ENCODE measurements at regions not wholly inside any gene's neighbourhood (a gene's known extent, or its start where the extent isn't known, plus 50 kb on each side); places are given as distances from the start of the nearest gene placed in this dataset.
"Not testable (repeated sequence)": the region's sequence is repeated elsewhere in the genome, so short reads cannot be mapped to it uniquely, and the experiment has no call there.

DNA sequence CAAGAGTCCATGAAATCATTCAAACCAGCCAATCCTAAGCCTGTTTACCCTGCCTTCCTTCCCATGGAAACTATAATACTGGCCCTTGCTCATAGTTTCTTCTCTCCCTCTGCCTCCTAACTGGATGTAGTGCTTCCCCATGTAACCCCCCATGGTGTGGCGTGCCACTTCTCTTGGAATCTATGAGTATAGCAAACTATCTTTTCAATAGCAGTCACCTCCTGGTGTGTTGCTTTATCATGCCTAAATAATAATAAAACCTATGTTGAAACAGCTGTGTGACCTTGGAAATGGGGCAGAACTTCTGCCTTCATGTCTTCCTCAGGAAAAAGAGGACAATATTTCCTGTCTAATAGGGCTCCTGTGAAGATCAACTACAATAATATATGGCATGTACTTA, 234.8 kb upstream of the EDNRA start:
- DNase-seq (ENCODE audit: low spot score) = no peak

GRCh38 chr4:147246528-147246927, 234.4 kb upstream of the EDNRA start:
- not testable (repeated sequence) for DNase-seq (ENCODE audit: low spot score)

DNA sequence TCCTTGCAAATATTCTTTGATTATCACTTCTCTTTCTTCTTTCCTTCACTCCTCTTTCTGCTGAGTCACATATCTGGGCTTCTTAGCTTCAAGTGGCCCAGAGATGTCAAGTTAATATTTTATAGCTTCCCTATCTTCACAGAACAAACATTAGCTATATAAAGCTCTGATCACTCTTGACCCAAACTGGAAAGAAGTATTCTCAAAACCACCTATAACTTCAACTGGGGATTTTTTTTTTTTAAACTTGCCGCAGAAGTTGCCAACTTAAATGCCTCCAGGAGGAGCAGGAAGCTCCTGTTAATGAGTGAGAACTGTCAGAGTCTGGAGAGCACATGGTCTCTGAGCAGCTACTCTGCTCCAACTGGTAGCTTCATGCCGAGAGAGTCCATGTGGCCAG, 233.3 kb upstream of the EDNRA start:
- DNase-seq (ENCODE audit: low spot score) = no peak

DNA sequence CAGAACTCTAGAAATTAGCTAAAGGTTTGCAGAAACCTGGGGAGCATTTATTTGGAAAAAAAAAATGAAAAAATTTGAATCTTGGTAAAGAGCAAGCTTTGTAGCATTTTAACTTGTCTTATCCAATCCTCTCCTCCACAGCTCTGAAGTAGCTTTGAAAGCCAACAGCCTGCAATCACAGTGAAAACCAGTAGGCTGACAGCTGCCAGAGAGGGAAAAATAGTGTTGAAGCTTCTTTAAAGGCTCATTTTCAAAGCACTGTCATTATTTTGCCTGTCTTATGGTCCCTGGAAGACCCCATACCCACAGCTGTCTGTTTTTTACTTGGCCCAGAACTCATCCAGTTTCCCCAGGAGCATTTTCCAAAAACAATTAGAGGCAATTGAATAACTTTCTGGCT, 230.8 kb upstream of the EDNRA start:
- DNase-seq (ENCODE audit: low spot score) = no peak

- DNase-seq (ENCODE audit: low spot score) = not testable (repeated sequence)
These were observed 225.6 kb upstream of the EDNRA start for GRCh38 chr4:147255268-147255667.

DNA sequence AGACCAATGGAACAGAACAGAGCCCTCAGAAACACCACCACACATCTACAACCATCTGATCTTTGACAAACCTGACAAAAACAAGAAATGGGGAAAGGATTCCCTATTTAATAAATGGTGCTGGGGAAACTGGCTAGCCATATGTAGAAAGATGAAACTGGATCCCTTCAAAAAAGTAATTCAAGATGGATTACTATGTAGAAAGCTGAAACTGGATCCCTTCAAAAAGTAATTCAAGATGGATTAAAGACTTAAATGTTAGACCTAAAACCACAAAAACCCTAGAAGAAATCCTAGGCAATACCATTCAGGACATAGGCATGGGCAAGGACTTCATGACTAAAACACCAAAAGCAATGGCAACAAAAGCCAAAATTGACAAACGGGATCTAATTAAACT, 221.6 kb upstream of the EDNRA start:
- not testable (repeated sequence) for DNase-seq (ENCODE audit: low spot score)

DNA sequence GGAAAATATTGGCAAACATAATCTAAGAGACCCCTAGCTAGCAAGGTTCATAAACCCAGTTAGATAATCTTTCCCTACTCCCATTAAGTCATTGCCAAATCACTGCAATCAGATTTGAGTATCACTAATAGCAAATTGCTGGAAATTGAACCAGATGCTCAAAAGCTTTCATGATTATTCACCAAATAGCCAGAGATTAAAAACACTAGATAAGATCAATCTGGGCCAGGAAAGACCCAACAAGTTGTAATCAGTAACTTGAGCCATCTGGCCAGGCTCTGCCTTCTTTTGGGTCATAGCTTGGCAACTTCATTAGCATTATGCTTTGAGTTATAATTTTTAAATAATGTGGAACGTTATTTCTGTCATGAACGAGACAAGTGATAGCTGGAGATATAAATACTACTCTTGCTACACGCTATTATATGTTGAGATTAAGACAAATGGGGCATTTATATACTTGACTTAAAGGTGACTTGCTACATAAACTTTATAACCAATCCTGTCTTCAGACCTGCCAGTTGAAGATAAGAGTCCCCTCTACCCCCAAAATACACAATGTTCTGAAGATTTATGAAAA, 196.6 kb upstream of the EDNRA start:
- no peak for DNase-seq (ENCODE audit: low spot score)

DNA sequence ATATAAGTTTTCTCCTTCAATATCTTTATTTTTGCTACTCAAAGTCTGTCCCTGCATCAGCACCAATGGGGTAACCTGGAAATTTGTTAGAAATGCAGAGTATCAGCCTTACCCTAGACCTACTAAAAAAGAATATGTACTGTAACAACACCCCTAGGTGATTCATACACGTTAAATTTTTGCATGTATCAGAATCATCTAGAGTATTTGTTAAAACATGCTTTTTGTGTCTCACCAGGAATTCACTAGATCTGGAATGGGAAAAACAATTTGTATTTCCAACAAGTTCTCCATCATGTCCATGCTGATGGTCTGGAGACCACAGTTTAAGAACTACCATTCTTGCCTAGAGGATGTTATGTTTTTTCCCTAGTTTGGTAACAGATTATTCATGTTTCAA, 196.0 kb upstream of the EDNRA start:
- no peak for DNase-seq (ENCODE audit: low spot score)

DNA sequence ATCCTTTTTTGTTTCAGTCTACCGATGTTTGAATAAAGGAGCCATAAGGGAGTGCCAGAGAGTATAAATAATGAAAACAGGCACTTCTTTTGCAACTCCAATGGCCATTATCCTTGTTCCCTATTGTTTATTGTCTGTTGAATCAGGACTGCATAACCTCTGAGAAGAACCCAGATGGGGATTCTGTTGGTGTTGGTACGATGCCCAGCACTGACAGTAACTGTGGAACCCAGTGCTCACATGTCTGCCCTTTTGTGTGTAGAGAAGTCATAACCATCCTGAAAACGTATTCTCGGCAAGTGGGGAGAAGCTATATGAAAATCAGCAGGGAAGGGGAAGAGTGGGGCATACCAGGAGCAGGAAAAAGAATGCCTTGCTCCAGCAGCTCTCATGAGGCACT, 195.1 kb upstream of the EDNRA start:
- peak; percentile 63 for DNase-seq (ENCODE audit: low spot score)

- no peak for DNase-seq (ENCODE audit: low spot score)
These were observed 193.9 kb upstream of the EDNRA start for GRCh38 chr4:147286846-147287587.

DNA sequence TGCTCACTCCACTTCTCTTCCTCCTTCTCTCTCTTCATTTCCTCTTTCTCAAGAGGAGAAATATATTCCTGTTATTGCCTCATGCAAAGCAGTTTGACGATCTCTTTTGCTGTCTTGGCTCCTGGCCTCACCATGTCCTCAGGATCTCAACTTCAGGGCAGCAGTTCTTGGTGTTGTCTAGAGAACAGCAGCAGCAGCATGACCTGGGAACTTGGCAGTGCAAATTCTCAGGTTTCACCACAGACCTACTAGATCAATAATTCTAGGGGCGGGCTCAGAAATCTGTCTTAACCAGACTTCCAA, 193.4 kb upstream of the EDNRA start:
- no peak for DNase-seq (ENCODE audit: low spot score)

- DNase-seq (ENCODE audit: low spot score) = no peak
These were observed 192.4 kb upstream of the EDNRA start for GRCh38 chr4:147288512-147288911.

GRCh38 chr4:147289181-147289580, 191.7 kb upstream of the EDNRA start:
- DNase-seq (ENCODE audit: low spot score) = no peak

DNA sequence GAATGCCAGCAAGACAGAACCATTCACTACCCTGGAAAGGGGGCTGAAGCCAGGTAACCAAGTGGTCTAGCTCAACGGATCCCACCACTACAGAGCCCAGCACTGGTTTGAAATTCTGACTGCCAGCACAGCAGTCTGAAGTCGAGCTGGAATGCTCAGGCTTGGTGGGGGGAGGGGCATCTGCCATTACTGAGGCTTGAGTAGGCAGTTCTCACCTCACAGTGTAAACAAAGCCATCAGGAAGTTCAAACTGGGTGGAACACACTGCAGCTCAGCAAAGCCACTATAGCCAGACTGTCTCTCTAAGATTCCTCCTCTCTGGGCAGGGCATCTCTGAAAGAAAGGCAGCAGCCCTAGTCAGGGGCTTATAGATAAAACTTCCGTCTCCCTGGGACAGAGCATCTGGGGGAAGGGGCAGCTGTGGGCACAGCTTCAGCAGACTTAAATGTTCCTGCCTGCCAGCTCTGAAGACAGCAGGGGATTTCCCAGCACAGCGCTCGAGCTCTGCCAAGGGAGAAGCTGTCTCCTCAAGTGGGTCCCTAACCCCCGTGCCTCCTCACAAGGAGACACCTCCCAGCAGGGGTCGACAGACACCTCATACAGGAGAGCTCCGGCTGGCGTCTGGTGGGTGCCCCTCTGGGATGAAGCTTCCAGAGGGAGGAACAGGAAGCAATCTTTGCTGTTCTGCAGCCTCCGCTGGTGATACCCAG, 188.1 kb upstream of the EDNRA start:
- not testable (repeated sequence) for DNase-seq (ENCODE audit: low spot score)

DNA sequence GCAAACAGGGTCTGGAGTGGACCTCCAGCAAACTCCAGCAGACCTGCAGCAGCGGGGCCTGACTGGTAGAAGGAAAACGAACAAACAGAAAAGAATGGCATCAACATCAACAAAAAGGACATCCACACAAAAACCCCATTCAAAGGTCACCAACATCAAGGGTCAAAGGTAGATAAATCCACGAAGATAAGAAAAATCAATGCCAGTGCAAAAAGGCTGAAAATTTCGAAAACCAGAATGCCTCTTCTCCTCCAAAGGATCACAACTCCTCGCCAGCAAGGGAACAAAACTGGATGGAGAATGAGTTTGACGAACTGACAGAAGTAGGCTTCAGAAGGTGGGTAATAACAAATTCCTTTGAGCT, 187.6 kb upstream of the EDNRA start:
- DNase-seq (ENCODE audit: low spot score) = not testable (repeated sequence)

DNA sequence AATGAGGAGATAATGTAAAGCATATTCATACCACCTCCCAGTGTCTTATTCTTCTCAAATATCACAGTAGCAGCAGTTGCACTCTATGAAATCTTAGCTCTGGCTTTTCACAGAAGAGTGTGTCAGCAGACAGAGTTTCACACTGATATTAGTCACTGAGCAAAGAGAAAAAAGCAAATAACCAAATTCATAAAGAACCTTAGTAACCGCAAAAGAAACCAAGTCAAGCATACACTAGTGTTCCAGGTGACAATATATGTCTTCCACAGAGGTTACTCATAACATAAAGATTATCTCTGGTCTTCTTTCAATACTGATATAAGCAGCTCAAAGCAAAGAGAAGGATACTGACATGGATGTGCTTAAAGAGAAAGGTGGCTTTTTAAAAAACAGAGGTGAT, 181.7 kb upstream of the EDNRA start:
- no peak for DNase-seq (ENCODE audit: low spot score)

DNA sequence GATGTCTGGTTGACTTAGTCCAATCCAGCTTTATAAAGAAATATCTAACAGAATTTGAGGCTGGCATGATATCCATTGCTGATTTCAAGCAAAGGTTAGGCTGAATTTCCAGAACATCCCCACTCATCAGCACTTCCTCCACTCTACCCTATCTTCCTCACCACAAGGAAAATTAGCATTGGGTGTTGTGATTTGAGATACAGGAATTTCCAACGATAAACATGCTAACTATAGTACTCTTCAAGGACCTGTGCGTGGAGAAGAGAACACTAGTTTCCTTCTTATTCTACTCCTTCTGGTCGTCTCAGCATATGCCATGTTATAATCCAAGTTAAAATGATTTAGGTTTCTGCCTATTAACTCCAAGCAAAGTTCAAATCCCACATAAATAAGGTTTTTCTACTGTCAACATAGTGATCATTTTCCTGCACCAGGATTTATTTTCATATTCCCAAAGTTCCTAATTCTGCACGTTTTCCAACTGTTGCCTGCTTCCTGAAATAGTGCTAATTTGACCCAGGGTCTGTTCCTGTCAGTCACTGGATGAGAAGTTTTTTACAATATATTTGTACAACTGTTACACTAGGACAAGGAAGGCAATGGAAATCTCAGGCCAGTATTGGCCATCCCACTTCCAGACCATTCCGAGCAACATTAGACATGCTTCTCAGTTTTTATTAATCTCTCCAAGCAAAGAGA, 177.6 kb upstream of the EDNRA start:
- no peak for DNase-seq (ENCODE audit: low spot score)

DNA sequence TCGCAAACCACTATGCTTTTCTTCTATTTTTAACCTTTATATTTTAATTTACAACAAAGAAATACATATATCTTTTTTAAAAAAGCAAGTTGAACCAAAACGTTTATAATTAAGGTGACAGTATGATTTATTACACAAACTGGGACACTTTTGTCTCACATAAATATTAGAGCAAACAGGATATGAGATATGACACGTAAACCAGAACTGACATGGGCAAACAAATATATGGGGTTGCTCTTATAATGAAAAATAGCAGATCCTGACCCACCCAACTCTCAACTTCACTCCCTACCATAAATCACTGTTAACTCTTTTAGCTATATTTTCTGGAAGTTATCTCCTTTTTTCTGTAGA, 177.0 kb upstream of the EDNRA start:
- no peak for DNase-seq (ENCODE audit: low spot score)

DNA sequence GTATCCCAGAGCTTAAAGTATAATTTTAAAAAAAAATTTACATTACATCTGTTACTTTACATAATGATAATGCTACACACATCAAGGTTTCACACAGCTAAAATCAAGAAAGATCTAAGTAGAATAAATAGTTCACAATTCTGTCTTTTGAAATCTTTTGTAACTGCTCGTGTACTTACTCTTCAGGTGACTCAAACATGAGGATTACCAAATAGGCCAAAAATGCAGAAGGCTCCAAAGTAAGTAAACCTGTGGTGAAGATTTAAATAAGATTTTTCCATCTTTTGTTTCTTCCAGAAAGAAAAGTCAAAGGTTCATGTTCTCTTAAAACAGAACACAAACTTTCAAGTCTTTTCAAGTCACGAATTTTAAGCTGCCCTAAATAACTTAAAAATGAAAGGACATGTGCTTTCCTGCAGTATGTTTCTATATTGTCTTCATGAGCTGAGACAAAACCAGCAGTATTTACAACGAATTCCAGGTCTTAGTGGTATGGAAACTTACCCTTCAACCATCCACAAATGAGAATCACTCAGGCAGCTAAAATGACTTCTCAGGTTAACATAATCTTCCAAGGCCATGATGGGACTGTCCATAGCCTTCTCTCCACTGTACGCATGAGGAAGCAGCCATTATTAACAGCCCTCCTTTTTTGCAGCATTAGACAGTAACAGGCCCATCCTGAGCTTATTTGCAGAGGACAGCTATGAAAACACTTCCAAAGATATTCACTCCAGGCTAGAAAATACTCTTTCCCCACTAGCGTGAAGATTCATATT, 172.8 kb upstream of the EDNRA start:
- no peak for DNase-seq (ENCODE audit: low spot score)

DNA sequence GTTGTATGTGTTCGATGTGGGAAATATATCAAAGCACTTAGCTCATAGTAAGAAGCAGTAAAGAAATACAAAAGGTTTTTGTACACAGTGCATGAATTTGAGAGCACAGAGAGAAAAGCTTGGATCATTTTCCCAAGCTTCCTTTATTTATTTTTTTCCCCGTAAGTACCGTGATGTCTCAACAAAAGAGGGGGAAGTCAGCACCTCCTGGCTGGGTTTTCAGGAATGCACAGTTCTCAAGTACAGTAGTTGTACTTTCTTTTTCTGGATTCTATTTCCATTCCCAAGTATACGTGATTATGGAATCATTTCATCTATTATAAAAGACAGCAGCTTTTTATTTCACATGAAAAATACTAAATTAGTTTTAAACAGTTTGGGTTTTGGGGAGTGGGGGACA, 171.5 kb upstream of the EDNRA start:
- no peak for DNase-seq (ENCODE audit: low spot score)

- DNase-seq (ENCODE audit: low spot score) = no peak
These were observed 170.6 kb upstream of the EDNRA start for GRCh38 chr4:147310312-147310711.

- no peak for DNase-seq (ENCODE audit: low spot score)
These were observed 168.9 kb upstream of the EDNRA start for GRCh38 chr4:147311956-147312355.
